ENCODE measurements at regions not wholly inside any gene's neighbourhood (a gene's known extent, or its start where the extent isn't known, plus 50 kb on each side); places are given as distances from the start of the nearest gene placed in this dataset. TPM values are rescaled to one million over a fixed set of nuclear protein-coding genes. Genes with fewer than 3 reads are reported as not detected.
"Not testable (repeated sequence)": the region's sequence is repeated elsewhere in the genome, so short reads cannot be mapped to it uniquely, and the experiment has no call there.

DNA sequence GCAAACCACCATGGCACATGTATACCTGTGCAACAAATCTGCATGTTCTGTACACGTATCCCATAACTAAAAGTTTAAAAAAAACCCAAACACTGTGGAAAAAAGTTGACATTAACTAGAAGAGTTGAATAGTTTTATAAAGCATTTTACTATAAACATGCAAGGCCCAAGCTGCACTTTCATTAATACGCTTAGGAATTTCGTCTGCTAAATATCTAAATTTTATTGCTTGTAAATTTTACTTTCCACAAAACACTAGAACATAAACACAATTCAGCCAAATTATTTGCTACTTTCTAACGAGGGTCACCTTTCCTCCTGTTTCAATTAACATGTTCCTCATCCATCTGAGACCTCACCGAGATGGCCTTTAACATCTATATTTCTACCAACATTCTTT lies 74.4 kb upstream of the MAN1A1 start:
- intact Hi-C loops (cut with DNase I) = no loop called here
- Histone ChIP-seq H3K27ac (no peak overlapping the region), H3K9me3 (no peaks in the 10 kb centered on the region), H3K27me3 (no peaks in the 10 kb centered on the region), H3K4me1 (no peaks in the 10 kb centered on the region), H3K4me3 (no peak overlapping the region), H3K36me3 (no peaks in the 10 kb centered on the region)
- DNase-seq (no peak), ATAC-seq (no peak)
- TF ChIP-seq, protein P1, sequence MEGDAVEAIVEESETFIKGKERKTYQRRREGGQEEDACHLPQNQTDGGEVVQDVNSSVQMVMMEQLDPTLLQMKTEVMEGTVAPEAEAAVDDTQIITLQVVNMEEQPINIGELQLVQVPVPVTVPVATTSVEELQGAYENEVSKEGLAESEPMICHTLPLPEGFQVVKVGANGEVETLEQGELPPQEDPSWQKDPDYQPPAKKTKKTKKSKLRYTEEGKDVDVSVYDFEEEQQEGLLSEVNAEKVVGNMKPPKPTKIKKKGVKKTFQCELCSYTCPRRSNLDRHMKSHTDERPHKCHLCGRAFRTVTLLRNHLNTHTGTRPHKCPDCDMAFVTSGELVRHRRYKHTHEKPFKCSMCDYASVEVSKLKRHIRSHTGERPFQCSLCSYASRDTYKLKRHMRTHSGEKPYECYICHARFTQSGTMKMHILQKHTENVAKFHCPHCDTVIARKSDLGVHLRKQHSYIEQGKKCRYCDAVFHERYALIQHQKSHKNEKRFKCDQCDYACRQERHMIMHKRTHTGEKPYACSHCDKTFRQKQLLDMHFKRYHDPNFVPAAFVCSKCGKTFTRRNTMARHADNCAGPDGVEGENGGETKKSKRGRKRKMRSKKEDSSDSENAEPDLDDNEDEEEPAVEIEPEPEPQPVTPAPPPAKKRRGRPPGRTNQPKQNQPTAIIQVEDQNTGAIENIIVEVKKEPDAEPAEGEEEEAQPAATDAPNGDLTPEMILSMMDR (IDR thresholded peaks at IDR 0.05) = no peak

DNA sequence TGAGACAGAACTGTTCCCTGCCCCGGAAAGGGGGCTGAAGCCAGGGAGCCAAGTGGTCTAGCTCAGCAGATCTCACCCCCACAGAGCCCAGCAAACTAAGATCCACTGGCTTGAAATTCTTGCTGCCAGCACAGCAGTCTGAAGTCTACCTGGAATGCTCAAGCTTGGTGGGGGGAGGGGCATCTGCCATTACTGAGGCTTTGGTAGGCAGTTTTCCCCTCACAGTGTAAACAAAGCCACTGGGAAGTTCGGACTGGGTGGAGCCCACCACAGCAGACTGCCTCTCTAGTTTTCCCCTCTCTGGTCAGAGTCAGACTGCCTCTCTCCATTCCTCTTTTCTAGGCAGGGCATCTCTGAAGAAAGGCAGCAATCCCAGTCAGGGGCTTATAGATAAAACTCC lies 68.5 kb upstream of the MAN1A1 start:
- ATAC-seq; H3K36me3 ChIP-seq; intact Hi-C loops (cut with DNase I); H3K27me3 ChIP-seq; H3K9me3 ChIP-seq; H3K27ac ChIP-seq; DNase-seq; H3K4me3 ChIP-seq; H3K4me1 ChIP-seq: not testable (repeated sequence)

DNA sequence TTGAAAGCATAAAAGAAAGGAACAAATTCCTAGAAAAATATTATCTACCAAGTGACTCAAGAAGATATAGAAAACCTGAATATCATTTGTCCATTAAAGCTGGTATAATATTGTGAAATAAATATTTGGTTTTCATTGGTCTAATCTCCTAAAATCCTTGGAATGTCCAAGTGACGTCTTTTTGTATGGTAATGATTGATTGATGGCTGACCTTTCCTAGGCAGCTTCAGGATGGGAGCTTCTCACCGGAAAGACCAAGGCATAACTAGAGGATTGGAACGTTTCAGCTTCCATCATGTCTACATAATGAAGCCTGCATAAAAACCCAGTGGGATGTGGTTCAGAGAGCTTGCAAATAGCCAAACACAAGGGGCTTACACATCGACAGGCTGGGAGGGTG lies 57.6 kb upstream of the MAN1A1 start:
- TF ChIP-seq, protein P1 (IDR thresholded peaks at IDR 0.05) = no peak
- no peak for ATAC-seq
- no peaks in the 10 kb centered on the region for H3K36me3 ChIP-seq

DNA sequence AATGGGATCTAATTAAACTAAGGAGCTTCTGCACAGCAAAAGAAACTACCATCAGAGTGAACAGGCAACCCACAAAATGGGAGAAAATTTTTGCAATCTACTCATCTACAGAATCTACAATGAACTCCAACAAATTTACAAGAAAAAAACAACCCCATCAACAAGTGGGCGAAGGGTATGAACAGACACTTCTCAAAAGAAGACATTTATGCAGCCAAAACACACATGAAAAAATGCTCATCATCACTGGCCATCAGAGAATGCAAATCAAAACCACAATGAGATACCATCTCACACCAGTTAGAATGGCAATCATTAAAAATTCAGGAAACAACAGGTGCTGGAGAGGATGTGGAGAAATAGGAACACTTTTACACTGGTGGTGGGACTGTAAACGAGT lies 55.6 kb upstream of the MAN1A1 start:
- H3K4me3 ChIP-seq; ATAC-seq; H3K27ac ChIP-seq; H3K4me1 ChIP-seq; H3K36me3 ChIP-seq; intact Hi-C loops (cut with DNase I); H3K9me3 ChIP-seq; DNase-seq; H3K27me3 ChIP-seq: not testable (repeated sequence)

More for the DNA sequence above, 57.6 kb upstream of the MAN1A1 start:
- no peak overlapping the region for H3K4me3 ChIP-seq
- H3K27me3 ChIP-seq = no peaks in the 10 kb centered on the region
- peaks cover 4% of the 10 kb centered on the region for H3K9me3 ChIP-seq
- intact Hi-C loops (cut with DNase I) = no loop called here
- no peaks in the 10 kb centered on the region for H3K4me1 ChIP-seq
- H3K27ac ChIP-seq = no peak overlapping the region
- no peak for DNase-seq

Small RNAs in the stretch of these regions (microRNA-seq; reads per million reads assigned to microRNA genes)
- gene MIR3144 (ENCODE audit: borderline microRNAs expressed) = not detected

Data from upper lobe of right lung (tissue), 1 donor.